ENCODE measurements at regions not wholly inside any gene's neighbourhood (a gene's known extent, or its start where the extent isn't known, plus 50 kb on each side); places are given as distances from the start of the nearest gene placed in this dataset.
"Not testable (repeated sequence)": the region's sequence is repeated elsewhere in the genome, so short reads cannot be mapped to it uniquely, and the experiment has no call there.

GRCh38 chr3:124366655-124367054 lies 363.6 kb upstream of the UMPS start:
- in situ Hi-C loops (cut with MboI; ENCODE audit: low pct_unique_long_range_greater_than_20kb, low sequenced_read_pairs); DNase-seq: not testable (repeated sequence)

DNA sequence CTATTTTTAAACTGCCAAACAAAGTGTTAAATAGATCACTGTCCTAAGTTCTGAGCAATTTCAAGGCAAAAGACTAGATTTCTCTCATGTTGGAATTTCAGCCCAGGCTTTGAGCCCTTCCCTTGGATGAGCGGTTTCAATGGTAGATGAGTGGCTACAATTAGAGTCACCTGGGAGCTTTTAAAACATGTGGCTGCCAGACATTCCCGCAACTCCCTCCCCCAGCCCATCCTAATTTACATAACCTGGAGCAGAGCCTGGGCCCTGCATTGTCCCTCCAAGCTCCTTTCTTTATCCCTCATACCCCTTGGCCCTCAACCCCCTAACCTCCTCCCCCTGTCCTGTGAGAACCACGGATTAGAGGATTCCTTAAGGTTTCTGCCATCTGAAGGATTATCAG lies 357.5 kb upstream of the UMPS start:
- DNase-seq = no peak
- in situ Hi-C loops (cut with MboI; ENCODE audit: low pct_unique_long_range_greater_than_20kb, low sequenced_read_pairs) = no loop called here

DNA sequence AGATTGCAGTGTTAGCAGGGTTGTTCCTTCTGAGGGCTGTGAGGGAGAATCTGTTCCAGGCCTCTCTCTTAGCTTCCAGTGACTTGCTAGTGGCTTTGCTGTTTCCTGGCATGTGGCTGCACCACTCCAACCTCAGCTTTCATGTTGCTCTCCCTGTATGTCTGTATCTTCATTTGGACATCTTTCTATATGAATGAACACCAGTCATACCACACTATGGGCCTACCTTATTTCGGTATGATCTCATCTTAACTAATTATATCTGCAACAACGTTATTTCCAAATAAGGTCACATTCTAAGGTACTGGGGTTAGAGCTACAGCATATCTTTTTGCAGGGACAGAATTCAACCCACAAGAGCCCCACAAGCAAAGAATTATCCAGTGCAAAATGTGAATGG lies 356.7 kb upstream of the UMPS start:
- no peak for DNase-seq
- in situ Hi-C loops (cut with MboI; ENCODE audit: low pct_unique_long_range_greater_than_20kb, low sequenced_read_pairs) = no loop called here

DNA sequence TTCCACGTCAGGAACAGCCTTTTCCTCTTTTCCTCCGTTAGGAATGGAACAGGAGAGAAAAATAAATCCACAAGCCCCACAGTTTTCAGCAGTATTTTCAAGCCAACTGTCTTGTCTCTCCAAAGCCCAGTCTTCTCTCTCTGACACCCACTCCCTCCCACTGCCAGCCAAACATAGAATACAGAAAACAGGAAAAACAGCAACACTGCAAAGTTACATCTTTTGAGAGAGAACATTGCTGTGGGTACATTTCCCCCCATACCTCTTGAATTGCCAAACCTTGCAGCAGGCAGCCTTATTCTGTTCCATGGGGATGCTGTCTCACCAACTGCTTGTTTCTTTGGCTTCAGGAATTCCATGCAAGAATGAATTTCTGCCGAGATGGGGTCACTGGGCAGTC lies 355.7 kb upstream of the UMPS start:
- in situ Hi-C loops (cut with MboI; ENCODE audit: low pct_unique_long_range_greater_than_20kb, low sequenced_read_pairs) = no loop called here
- no peak for DNase-seq

DNA sequence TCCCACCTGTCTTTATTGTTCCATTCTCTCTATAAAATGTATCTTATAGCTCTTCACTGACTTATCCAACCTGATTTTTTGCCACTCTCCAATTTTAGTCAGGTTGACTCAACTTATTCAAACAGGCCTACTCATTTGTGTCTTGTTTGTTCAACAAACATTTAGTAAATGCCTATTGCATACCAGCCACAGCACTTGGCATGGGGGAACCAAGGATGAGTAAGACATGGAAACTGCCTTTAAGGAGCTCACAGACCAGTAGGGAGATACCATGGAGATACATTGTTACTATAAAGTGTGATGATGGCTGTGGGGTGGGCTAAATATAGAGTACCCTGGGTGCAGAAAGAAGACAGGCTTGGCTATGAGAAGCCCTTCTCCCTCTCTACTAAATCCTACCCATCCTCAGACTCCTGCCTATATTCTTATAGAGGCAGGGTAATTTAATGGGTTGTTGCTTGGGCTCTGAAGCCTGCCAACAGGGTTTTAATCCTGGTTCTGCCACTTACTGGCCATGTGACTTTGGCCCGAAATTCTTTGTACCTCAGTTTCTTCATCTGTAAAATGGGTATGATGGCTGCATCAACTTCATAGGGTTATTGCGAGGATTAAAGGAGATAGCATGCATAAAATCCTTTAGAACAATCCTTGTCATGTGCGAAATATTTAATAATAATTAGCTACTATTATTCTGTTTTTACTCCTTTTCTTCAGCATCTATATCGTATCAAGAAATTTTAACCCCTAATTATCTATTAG lies 348.5 kb upstream of the UMPS start:
- no peak for DNase-seq
- in situ Hi-C loops (cut with MboI; ENCODE audit: low pct_unique_long_range_greater_than_20kb, low sequenced_read_pairs) = no loop called here

- in situ Hi-C loops (cut with MboI; ENCODE audit: low pct_unique_long_range_greater_than_20kb, low sequenced_read_pairs) = no loop called here
Measured at GRCh38 chr3:124383051-124383450, 347.2 kb upstream of the UMPS start.

DNA sequence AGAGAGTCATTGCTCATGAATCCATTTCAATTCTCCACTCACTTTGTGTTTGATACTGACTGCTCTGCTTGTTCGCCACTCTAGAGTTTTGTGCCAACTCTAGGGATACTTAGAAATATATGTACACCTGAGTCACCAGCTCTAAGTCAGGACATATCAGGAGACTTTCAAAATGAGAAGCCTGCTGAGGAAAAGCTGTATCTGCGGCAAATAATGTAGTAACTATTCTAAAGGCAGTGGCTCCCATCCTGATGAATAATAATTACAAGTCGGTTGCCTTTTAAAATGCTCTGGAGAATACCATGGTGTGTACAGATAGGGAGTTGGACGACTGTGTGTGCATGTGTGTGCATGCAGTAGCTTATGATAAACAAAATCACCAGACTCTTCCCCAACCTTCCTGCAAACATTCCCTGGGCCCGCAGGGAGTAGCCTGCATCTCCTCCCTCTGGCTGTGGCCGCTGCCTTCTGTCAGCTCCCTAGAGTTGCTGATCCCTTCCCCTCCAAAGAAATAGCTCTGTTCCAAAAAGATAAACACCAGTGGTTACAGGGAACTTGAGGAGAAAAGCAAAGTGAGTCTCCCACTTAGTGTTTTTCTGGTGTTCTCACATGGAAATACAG lies 346.3 kb upstream of the UMPS start:
- DNase-seq = no peak
- in situ Hi-C loops (cut with MboI; ENCODE audit: low pct_unique_long_range_greater_than_20kb, low sequenced_read_pairs) = no loop called here

More at GRCh38 chr3:124383051-124383450, 347.2 kb upstream of the UMPS start:
- no peak for DNase-seq

DNA sequence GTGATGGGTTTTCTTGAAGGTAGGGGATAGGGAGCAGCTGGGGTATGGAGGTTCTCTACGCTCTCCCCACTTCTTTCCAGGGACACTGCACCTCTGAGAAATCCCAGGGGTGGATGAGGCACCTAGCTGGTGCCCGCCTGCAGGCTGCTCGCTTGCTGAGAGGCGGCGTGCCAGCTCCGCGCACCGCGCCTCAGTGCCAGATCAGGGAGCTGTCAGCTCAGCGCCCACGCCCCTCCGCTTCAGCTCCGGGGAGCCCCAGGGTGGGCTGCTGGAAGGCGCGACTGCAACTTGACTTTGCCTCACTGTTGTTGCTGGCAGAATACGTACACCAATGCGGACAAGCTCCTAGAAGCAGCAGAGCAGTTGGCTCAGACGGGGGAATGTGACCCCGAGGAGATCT lies 345.7 kb upstream of the UMPS start:
- no peak for DNase-seq
- in situ Hi-C loops (cut with MboI; ENCODE audit: low pct_unique_long_range_greater_than_20kb, low sequenced_read_pairs) = no loop called here

DNA sequence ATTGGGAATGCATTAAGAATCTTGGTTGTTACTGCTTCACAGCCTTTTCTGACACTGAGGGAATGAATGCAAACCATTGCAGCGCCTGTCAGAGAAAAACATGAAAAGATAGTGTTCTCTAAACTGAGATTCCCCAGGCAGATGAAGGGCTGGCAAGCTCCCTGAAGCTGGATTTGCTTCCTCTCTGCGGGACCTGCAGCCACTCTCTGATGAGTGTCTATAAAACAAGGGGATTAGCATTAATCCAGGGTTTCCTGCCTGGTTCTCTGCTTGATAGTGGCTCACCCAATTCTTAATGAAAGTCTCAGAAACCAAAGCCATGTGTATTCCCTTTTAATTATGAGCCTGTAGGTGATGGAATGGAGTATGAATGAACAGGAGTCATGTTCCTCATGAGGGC lies 344.3 kb upstream of the UMPS start:
- in situ Hi-C loops (cut with MboI; ENCODE audit: low pct_unique_long_range_greater_than_20kb, low sequenced_read_pairs) = no loop called here

GRCh38 chr3:124386996-124387595 lies 343.2 kb upstream of the UMPS start:
- in situ Hi-C loops (cut with MboI; ENCODE audit: low pct_unique_long_range_greater_than_20kb, low sequenced_read_pairs) = no loop called here
- DNase-seq = no peak

More for the DNA sequence above, 344.3 kb upstream of the UMPS start:
- DNase-seq = no peak

- no peak for DNase-seq
- in situ Hi-C loops (cut with MboI; ENCODE audit: low pct_unique_long_range_greater_than_20kb, low sequenced_read_pairs) = no loop called here
Measured at GRCh38 chr3:124391774-124392173, 338.5 kb upstream of the UMPS start.

DNA sequence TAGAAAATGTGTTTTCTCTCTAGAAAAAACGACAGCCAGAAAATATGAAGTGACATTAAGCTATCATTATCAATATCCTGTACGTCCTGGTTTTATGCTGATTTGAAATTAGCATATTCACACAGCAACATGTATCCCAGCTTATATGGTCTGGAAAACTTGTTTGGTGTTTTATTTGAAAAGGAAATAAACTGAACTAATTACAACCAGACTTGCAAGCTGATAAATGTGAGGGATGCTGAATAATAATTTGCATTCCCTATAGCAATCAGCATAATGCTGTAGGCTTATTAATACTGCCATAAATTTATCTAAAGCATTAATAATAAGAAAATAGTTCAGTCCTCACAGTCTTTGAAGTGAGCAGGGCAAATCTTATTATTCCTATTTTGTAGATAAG lies 336.9 kb upstream of the UMPS start:
- in situ Hi-C loops (cut with MboI; ENCODE audit: low pct_unique_long_range_greater_than_20kb, low sequenced_read_pairs) = no loop called here
- DNase-seq = no peak

DNA sequence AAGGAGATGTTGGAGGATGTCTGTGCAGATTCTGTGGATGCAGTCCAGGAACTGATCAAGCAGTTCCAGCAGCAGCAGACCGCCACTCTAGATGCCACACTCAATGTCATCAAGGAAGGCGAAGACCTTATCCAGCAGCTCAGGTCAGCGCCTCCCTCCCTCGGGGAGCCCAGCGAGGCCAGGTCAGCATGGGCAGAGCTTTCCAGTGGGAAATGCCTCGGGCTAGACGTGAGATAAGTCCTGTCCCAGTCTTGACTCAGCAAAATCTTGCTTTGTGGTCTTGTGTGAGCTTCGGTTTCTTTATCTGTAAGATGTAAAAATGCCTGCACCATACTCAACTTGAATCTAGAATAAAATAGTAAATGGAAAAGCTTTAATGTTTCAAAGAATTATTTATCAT lies 335.1 kb upstream of the UMPS start:
- DNase-seq = no peak
- in situ Hi-C loops (cut with MboI; ENCODE audit: low pct_unique_long_range_greater_than_20kb, low sequenced_read_pairs) = no loop called here

DNA sequence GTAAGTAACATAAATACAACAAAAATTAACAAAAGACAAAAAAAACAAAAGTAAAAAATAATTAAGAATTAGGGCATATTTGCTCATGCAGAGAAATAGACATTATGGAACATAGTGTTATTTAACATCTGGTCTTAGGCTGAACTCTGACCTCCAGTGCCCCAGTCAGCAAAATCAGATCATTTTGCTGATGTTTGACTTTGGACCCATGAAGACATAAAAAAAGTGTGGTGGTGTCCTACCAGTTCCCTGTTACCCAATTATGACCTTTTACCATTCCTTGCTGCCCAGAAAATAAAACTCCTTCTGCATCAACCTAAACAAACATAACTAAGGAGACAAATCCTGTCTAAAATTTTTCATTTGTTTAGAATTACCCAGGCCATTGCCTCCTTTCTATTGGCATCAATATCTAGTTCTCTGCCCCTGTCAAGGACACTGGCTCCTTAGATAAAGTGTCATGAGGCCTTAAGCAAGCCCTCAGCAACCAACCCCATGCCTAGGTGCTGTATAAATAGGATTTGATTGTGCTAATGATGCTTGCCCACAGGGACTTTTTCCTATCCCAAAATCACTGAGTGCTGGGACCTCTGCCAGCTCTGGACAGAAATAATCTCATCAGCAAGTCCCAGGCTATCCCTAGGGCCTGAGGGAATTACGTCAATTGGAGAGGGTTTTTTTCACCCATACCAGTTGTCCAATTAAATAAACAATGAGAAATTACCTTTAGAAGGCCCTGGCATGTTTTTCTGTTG lies 334.5 kb upstream of the UMPS start:
- in situ Hi-C loops (cut with MboI; ENCODE audit: low pct_unique_long_range_greater_than_20kb, low sequenced_read_pairs) = no loop called here
- no peak for DNase-seq

DNA sequence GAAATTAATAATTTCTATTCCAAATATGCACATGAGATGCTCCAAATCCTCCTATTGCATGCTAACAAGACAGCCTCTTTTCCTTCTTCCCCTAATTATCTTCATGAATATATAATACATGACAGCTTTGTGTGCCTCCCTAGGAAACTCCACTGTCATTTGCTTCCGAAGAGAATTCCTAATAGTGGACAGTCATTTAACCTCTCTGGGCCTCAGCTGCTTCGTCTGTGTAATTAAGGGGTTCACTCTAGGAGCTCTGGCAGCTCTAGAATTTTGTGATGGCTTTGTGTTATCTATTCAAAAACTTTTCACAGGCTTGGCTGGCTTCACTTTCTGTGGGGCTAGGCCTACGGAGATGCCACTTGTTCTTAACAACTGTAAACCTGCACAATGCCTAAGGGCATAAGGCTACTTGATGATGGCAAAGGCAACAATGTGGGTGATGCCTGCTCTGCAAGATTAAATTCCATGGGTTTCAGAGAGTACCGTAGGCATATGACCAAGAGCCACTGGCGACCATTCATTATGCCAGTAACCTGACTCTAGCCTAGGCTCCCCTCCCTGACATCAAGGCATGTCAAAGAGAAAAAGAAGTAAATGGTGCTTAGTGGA lies 333.8 kb upstream of the UMPS start:
- in situ Hi-C loops (cut with MboI; ENCODE audit: low pct_unique_long_range_greater_than_20kb, low sequenced_read_pairs) = no loop called here
- DNase-seq = no peak

GRCh38 chr3:124397088-124397487 lies 333.2 kb upstream of the UMPS start:
- DNase-seq = no peak
- in situ Hi-C loops (cut with MboI; ENCODE audit: low pct_unique_long_range_greater_than_20kb, low sequenced_read_pairs) = no loop called here

GRCh38 chr3:124398594-124398993 lies 331.7 kb upstream of the UMPS start:
- no peak for DNase-seq
- in situ Hi-C loops (cut with MboI; ENCODE audit: low pct_unique_long_range_greater_than_20kb, low sequenced_read_pairs) = no loop called here

- DNase-seq = no peak
- in situ Hi-C loops (cut with MboI; ENCODE audit: low pct_unique_long_range_greater_than_20kb, low sequenced_read_pairs) = no loop called here
Measured at GRCh38 chr3:124401843-124402242, 328.4 kb upstream of the UMPS start.

GRCh38 chr3:124402791-124403190 lies 327.5 kb upstream of the UMPS start:
- no peak for DNase-seq

GRCh38 chr3:124404621-124405020 lies 325.6 kb upstream of the UMPS start:
- in situ Hi-C loops (cut with MboI; ENCODE audit: low pct_unique_long_range_greater_than_20kb, low sequenced_read_pairs) = no loop called here
- DNase-seq = no peak

More at GRCh38 chr3:124402791-124403190, 327.5 kb upstream of the UMPS start:
- in situ Hi-C loops (cut with MboI; ENCODE audit: low pct_unique_long_range_greater_than_20kb, low sequenced_read_pairs) = no loop called here
